GM15510 (cell line): ENCODE measurements at regions not wholly inside any gene's neighbourhood (a gene's known extent, or its start where the extent isn't known, plus 50 kb on each side); places are given as distances from the start of the nearest gene placed in this dataset.

Experiments used
- POLR2A ChIP-seq: IDR thresholded peaks from 3 replicates; pipeline ENCODE4 v1.6.1; 2011; ENCODE audit warnings: borderline replicate concordance; ENCODE audit not compliant: insufficient read length; ENCODE audit errors: extremely low read depth

DNA sequence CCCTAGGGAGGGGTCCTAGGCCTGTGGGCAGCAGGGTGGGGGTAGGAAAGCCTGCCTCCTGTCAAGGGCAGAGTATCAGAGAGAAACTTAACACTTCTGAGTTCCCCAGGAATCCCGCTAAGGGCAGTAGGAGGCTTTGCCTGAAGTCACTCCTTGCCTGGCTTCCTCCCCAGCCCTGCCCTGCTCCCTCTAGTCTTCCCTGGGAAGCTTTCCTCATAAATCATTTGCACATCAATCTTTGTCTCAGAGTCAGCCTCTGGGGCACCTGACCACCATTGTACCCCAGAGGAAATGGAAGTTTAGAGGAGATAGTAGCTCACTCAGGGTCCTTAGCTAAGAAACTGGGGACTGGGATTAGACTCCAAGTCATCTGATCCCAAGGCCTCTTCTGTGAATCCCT, 129.4 kb upstream of the TLE3 start:
- TF ChIP-seq POLR2A, result no peak

DNA sequence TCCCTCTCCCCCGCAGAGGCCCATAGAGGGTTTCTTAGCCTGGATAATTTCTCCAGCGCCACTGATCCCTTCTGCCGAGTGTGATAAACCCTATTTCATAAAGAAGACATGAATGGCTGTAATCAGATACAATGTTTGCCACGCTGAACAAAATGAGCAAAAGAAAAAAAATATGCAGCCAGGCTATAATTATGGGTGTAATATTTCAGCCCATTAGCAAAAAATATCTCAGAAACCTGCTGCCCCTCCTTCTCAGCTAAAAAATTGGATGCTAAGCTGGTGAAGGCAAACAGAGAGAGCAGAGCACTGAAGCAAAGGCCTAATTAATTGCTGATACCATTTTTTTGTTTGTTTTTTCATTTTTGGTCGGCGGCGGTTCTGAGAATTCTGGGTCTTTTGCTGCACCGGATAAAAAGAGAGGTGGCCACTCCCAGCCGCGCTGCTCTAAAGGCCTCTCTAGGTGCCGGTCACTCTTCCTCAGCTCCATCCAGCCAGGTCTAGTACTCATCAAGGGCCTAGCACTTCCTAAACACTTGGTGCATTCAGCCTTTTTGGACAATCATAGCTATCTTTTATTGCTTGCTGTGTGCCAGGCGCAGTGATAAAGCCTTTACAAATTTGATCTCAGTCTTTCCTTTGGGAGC, 128.7 kb upstream of the TLE3 start:
- no peak for TF ChIP-seq POLR2A

DNA sequence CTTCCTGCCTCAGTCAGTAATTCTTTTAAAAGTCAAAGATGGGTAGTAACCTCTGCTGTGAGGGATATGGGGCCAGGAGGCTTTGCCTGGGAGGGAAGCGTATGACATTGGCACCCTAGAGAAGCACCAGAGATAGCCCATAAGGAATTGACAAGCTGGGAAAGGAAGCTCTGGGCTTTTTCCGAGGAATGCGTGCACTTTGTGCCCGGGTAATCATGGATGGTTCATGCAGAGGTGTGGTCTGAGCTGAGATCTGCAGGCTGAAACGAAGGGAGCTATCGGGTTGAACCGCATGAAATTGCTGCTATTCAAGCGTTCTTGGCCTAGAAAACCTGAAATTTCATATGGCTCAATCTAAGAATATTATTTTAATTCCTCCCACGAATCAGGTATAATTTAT, 127.7 kb upstream of the TLE3 start:
- TF ChIP-seq POLR2A, result no peak

DNA sequence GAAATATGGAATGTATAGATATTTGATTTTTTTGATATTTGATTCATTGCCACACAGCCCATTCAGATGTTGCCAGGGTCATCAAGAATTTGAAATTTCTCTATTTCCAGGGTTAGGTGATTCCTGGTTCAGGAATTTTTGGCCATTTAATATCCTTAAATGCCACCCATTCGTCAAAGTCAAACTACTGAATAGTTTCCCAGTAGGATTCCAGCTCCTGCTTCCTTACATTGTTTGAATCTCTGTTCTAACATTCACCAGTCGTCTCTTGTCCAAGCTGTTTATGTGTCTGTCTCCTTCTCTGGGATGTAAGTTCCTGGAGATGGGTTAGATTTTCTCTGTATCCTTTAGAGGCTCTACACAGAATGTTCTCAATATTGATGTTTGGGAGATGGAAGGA, 124.9 kb upstream of the TLE3 start:
- TF ChIP-seq POLR2A, result no peak

DNA sequence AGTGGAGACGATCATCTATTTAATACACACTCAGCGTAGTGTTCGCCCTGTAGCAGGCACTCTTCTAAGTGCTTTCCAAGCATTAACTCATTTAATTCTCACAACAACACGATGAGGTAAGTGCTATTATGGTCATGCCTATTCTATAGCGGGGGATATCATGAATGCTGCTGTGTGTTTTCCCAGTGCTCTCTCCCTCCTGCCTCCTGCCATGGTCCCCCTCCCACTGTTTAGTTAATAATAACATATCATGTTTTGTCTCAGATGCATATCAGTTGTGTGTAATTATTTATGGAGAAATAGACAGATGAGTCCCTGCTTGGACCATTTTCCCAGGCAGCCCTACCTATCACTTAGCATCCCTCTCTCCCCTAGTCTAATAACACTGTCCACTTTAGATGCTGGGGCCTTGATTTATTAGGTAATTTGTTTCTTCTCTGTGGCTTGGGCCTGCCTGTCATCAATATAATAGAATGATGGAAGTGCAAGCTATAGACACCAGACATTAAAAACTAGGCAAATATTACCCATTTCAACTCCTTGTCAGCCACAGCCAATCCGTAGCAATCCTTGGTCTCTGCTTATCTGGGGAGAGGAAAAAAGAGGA, 122.9 kb upstream of the TLE3 start:
- no peak for TF ChIP-seq POLR2A

DNA sequence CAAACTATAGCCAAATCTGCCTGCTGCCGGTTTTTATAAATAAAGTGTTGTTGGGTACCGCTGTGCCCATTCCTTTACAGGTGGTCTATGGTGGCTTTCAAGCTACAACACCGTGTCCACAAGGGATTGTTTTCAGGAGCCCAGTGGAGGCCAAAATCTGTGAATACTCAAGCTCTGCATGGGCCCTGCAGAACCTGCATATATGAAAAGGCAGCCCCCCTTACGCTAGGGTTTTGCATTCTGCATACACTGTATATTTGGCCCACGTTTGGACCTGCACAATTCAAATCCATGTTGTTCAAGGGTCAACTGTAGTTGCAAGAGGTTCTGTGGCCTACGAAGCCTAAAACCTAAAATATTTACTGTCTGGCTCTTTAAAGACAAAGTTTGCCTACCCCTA, 122.2 kb upstream of the TLE3 start:
- no peak for TF ChIP-seq POLR2A

DNA sequence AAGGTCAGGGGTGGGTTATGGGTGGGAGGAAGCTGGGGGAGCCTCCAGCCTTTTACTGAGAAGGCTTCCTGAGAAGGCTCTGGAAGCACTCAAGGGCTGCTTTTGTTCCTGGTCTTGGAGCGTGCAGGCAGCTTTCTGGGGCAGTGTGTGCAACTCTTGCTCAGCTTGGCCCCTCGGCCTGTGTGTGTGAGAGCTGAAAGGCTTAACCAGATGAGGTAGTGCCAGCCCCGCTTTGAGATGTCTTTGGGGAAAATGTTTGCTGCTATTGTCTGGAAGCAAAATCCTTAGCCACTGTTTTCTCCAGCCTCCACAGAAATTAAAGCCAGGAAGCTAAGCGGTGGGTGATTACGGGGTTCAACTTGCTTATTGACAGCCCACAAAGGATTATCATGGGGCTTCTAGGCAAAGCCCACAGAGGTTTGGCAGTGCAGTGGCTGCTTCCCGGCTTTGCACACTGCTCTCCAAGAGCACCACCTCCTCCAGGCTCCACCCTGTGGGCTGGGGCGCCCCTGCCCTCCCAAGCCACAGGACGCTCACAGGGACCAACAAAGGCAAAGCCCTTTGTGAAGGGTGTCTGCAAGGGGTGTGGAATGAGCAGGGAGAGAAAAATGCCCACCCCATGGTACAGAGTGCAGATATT, 121.7 kb upstream of the TLE3 start:
- no peak for TF ChIP-seq POLR2A

DNA sequence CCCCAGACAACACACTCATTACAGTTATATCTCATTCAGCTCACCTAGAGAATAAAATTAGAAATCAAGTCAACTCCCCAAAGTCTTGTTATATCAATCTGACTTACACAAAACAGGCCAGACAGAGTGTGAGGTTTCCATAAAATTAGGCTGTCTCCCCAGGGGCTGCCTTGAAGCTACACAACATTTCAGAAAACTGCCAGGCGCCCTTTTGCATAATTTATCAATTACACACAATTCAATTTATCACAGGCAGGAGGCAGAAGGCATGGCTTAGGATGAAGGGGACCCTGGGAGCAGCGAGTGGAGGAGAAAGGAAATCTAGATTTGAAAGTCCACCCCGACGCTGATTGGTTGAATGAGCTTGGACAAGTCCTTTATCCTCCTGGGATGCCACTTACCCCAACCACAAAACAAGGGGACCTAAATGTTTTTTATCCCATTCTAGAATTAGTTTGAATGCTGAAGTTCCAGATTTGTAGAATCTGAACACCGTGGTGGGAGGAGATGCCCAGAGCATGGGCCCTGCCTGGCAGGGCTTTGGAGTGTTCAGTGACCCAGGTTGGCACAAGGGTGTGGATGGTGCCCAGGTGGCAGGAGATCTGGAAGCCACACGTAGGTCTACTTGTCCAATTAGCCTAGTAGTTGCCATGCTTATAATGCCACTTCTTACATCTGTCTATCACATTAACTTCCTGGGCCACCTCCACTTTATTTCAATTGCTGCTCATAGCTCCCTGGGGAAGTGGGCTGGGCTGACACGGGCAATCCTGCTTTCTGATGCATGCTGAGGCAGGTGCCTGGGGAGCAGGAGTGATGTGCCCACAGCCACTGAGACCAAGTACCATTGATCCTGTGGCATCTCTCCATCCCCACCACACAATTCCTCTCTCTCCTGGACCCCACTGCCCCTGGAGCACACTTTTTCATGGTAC, 119.8 kb upstream of the TLE3 start:
- no peak for TF ChIP-seq POLR2A

DNA sequence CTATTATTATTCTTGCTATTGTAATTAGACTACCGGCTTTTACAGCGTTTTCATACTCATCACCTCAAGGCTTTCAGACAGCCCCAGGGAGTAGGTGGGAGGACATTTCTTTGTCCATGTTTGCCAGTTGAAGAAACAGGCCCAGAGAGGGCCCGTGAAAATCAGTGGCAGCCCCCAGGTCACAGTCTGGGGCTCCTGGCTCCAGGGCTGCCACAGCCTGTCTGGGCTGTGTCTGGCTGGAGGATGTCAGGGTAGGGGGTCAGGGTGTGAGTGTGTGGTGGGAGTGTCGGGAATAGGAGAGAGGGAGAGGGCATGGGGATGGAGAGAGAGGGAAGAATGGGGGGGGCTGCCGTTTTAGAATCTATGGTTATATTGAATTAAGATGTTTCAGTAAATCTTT, 118.2 kb upstream of the TLE3 start:
- TF ChIP-seq POLR2A, result no peak

DNA sequence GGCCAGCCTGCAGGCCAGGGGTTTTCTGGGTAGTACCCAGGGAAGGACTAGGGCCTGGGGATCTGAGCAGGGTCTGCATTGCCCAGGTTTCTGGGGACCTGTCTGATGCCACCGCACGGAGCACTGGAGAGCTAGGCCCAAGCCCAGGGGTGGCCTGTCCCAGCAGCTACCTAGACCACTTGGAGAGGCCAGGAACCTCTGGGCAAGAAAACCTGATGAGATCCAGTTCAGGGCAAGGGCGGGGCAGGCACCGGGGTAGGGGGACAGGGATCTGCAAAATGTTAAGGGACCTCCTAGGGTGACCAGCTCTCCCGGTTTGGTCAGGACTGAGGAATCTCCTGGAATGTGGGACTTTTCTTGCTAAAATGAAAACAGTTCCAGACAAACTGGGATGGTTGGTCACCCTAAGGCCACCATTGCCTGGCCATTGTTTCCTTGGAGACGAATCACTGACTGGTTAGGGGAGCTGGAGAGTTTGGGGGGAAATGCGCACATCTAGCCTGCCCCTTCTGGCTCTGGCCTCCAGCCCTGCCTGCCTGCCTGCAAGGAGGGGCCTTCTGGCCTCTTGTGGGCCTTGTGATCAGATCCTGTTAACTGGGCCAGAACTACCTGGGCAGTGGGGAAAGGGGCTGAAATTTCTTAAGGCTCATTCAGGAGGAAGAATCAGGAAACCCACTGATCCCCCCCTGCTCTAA, 117.4 kb upstream of the TLE3 start:
- no peak for TF ChIP-seq POLR2A

DNA sequence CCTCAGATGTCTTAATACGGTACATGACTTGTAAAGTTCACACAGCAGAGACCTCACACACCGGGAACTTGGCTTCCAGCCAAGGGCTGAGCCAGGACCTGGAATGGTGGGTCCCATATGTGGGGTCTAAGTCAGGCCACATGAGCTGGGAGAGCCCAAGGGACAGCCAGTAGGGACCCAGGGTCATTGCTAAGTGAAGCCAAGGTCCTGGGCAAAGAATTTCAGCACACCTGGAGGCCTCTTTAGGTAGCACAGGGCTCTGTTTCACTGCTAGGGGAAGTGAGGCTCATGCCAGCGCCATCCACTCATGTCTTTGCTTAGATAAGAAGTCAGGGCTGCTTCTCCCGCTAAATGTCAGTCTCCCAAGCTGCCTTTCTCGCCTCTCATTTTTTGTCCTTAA, 116.6 kb upstream of the TLE3 start:
- no peak for TF ChIP-seq POLR2A

DNA sequence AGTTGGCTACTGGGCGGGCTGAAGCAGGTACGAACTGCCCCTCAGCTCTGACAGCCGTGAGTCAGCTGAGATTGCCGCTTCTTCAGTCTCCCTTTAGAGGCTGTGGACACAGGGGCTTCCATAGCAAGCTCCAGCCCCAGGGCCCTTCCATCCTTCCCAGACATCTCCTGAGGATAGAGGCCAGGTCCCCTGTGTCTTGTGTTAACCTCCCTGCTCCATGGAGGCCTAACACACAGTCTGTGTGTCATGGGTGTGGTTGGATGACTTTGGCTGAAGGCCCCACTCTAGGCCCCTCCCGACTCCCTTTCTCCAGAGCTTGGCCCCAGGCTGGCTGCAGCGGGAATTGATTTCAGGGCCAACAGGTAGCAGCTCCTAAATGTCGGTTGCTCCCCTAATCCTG, 116.1 kb upstream of the TLE3 start:
- TF ChIP-seq POLR2A, result no peak

DNA sequence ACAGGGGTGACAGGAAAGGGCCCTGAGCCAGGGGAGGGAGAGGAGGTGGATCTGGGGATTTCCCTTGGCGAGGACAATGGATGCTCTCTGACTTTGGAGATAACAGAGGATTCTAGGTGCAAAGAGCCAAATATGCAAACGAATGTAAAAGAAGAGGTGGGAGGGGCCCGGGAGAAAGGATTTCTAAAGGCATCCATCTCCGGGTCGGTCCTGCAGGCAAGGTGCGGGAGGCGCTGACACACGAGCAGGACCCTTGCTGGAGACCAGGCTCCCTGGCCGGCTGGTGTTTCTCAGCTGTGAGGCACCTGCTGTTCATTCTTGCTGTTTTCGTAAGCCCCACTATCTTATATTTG, 115.2 kb upstream of the TLE3 start:
- TF ChIP-seq POLR2A, result no peak

DNA sequence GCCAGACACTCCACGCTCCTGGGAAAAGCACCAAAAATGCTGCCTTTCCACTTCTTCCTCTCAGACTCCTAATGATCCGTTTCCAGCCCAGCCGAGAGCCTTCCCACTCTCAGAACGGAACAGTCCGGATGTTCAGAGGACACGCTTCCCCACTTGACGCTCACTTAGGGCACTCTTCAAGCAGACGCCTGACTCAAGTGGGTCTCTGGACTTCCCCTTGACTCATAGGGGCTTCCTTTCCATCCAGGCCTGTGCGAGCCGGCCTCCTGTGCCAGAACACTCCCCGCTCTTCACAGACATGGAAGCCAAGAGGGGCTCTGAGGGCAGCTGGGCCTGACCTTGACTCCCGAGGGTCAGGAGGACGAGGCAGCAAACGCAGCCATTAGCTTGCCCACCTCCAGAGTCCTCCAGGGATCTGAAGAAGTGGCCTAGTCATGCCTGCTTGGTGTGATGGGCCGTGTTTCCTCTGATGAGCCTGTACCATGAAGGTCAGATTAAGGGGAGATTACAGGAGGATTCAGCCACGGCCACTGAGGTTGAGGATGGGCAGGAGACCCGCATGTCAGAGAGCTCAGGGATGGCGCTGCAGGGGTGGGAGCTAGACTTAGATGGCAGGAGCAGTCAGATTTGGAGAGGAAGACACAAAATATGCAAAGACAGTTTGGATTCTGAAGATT, 114.7 kb upstream of the TLE3 start:
- no peak for TF ChIP-seq POLR2A
